Activated CD4-positive, alpha-beta T cell treated with anti-CD3 and anti-CD28 coated beads, Interleukin-2, amount 10 ng/mL, durations not matched to agents 7 days and 5 days (primary cell): ENCODE measurements at regions not wholly inside any gene's neighbourhood (a gene's known extent, or its start where the extent isn't known, plus 50 kb on each side); places are given as distances from the start of the nearest gene placed in this dataset.
"Not testable (repeated sequence)": the region's sequence is repeated elsewhere in the genome, so short reads cannot be mapped to it uniquely, and the experiment has no call there.

Experiments
- CTCF ChIA-PET: fragments of 350-600 bp; sonication (Branson Sonifier 250); formaldehyde crosslinking; loops from one replicate; lab custom pipeline; 2021; ENCODE audit warnings: antibody characterized with exemption; lab: Charles Lee
- POLR2A ChIA-PET: fragments of 350-600 bp; sonication (Branson Sonifier 250); formaldehyde crosslinking; loops from one replicate; lab custom pipeline; 2021; ENCODE audit warnings: antibody characterized with exemption; lab: Charles Lee
- DNase-seq: peaks from one replicate; pipeline ENCODE4 v3.0.0-alpha.2; 2020
- H3K27ac Mint-ChIP-seq: one replicate; pipeline ENCODE4 v1.8.0; 2021; ENCODE audit warnings: mild to moderate bottlenecking, moderate library complexity, mixed read lengths
- H3K27me3 Mint-ChIP-seq: one replicate; pipeline ENCODE4 v1.8.0; 2021; ENCODE audit warnings: mixed read lengths
- H3K36me3 Mint-ChIP-seq: one replicate; pipeline ENCODE4 v1.8.0; 2021; ENCODE audit warnings: low read depth, mixed read lengths
- H3K4me1 Mint-ChIP-seq: one replicate; pipeline ENCODE4 v1.8.0; 2021; ENCODE audit warnings: mixed read lengths
- H3K4me3 Mint-ChIP-seq: one replicate; pipeline ENCODE4 v1.8.0; 2021; ENCODE audit warnings: mild to moderate bottlenecking, moderate library complexity, mixed read lengths
- H3K9me3 Mint-ChIP-seq: one replicate; pipeline ENCODE4 v1.8.0; 2021; ENCODE audit warnings: mixed read lengths

DNA sequence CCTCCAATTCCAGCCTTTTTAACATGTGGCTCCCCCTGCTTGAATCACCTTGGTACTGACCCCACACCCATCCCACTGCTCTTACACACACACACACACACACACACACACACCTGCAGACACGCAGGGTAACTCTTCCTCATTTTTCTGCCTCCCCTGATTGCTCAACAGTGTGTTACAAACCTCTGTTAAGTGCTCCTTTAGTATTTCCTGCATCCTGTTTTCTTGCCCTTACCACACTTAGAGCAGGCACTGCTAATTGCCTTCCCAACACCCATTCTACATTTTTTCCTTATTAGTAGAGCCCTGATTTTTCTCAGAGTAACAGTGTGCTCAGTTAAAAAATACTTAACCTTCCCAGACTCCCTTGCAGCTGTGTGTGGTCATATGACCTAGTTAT, 184.0 kb downstream of the EBLN2 start:
- Mint-ChIP-seq H3K9me3 (no peaks in the 10 kb centered on the region), H3K4me1 (no peaks in the 10 kb centered on the region), H3K27me3 (no peaks in the 10 kb centered on the region), H3K36me3 (no peaks in the 10 kb centered on the region), H3K4me3 (no peak overlapping the region), H3K27ac (no peak overlapping the region)
- CTCF ChIA-PET, result interaction anchor here (0.6 kb wide), 1 partner anchor 1237 kb away, joined by 4 read pairs; no protein-coding TSS in a partner anchor
- no peak for DNase-seq
- POLR2A ChIA-PET, result no interaction called here

- Mint-ChIP-seq H3K27me3 (peaks cover 4% of the 10 kb centered on the region), H3K27ac (no peak overlapping the region), H3K36me3 (no peaks in the 10 kb centered on the region), H3K4me1 (no peaks in the 10 kb centered on the region), H3K4me3 (no peak overlapping the region), H3K9me3 (no peaks in the 10 kb centered on the region)
- POLR2A ChIA-PET, result no interaction called here
- CTCF ChIA-PET, result no interaction called here
- no peak for DNase-seq
Measured at GRCh38 chr3:73249047-73249446, 187.6 kb downstream of the EBLN2 start.

GRCh38 chr3:73254062-73254461, 192.6 kb downstream of the EBLN2 start:
- no peak overlapping the region for H3K27ac Mint-ChIP-seq

DNA sequence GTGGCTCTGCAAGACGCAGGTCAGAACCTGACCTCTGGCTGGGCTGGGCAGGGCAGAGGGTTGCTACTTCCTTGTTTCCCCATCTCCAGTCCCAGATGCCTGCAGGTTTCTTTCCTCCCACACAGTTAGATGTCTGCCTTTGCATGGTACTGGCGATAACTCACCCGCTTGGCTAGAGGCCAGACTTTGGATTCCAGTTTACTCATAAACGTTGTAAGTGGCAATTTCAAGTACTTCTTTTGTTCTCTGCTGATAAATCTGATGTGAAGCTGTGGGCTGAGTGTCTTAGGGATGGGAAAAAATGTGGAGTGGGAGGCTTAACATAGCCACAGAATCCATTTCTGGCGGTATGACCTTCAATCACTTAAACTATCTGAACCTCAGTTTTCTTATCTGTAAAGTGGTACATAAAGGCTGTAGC, 194.2 kb downstream of the EBLN2 start:
- Mint-ChIP-seq H3K36me3 (no peaks in the 10 kb centered on the region), H3K9me3 (no peaks in the 10 kb centered on the region), H3K27ac (no peak overlapping the region), H3K27me3 (peaks cover 4% of the 10 kb centered on the region), H3K4me1 (no peaks in the 10 kb centered on the region), H3K4me3 (no peak overlapping the region)
- CTCF ChIA-PET, result no interaction called here
- POLR2A ChIA-PET, result no interaction called here
- DNase-seq, result no peak

More at GRCh38 chr3:73254062-73254461, 192.6 kb downstream of the EBLN2 start:
- CTCF ChIA-PET, result interaction anchor here (1.0 kb wide), 2 partner anchors 10 to 338 kb away, joined by 3 to 5 read pairs; no protein-coding TSS in a partner anchor
- Mint-ChIP-seq H3K36me3 (no peaks in the 10 kb centered on the region), H3K9me3 (no peaks in the 10 kb centered on the region), H3K4me3 (no peak overlapping the region), H3K27me3 (peaks cover 4% of the 10 kb centered on the region), H3K4me1 (no peaks in the 10 kb centered on the region)
- no peak for DNase-seq
- POLR2A ChIA-PET, result interaction anchor here (0.7 kb wide), 1 partner anchor 126 kb away, joined by 3 read pairs; no protein-coding TSS in a partner anchor

GRCh38 chr3:73257186-73257585, 195.7 kb downstream of the EBLN2 start:
- H3K27me3 Mint-ChIP-seq, result peaks cover 3% of the 10 kb centered on the region
- H3K4me1 Mint-ChIP-seq, result no peaks in the 10 kb centered on the region
- H3K4me3 Mint-ChIP-seq, result no peak overlapping the region
- no peaks in the 10 kb centered on the region for H3K36me3 Mint-ChIP-seq
- H3K27ac Mint-ChIP-seq, result no peak overlapping the region
- no peaks in the 10 kb centered on the region for H3K9me3 Mint-ChIP-seq
- ChIA-PET CTCF (no interaction called here), POLR2A (no interaction called here)
- DNase-seq, result no peak

- ChIA-PET CTCF (no interaction called here), POLR2A (no interaction called here)
- Mint-ChIP-seq H3K27me3 (peaks cover 3% of the 10 kb centered on the region), H3K36me3 (no peaks in the 10 kb centered on the region), H3K4me3 (no peak overlapping the region), H3K9me3 (no peaks in the 10 kb centered on the region), H3K4me1 (no peaks in the 10 kb centered on the region), H3K27ac (no peak overlapping the region)
- DNase-seq, result no peak
Measured at GRCh38 chr3:73258057-73258456, 196.6 kb downstream of the EBLN2 start.

- POLR2A ChIA-PET, result no interaction called here
- H3K4me3 Mint-ChIP-seq, result no peak overlapping the region
- H3K27me3 Mint-ChIP-seq, result peaks cover 3% of the 10 kb centered on the region
Measured at GRCh38 chr3:73259291-73259690, 197.8 kb downstream of the EBLN2 start.

DNA sequence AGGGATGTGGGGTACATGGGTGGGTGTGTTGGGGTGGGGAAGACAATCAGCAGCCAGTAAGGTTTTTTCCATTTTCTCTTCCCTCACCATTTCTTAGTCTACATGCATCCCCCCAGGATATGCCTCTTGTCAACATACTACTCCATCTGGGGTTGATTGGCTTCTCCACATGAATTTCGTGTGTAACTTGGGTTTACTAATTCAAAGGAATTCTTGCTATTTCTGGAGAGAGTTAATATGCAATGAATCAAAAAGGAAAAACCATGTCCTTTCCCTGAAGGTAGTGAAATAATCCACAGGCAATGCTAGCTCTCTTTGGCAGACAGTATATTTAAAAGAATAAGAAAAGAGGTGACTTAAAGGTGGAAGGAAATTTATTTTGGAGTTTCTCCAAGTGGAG, 198.4 kb downstream of the EBLN2 start:
- Mint-ChIP-seq H3K36me3 (no peaks in the 10 kb centered on the region), H3K4me1 (no peaks in the 10 kb centered on the region), H3K4me3 (no peak overlapping the region), H3K9me3 (no peaks in the 10 kb centered on the region), H3K27ac (no peak overlapping the region), H3K27me3 (peaks cover 6% of the 10 kb centered on the region)
- ChIA-PET POLR2A (no interaction called here), CTCF (no interaction called here)
- no peak for DNase-seq

More at GRCh38 chr3:73259291-73259690, 197.8 kb downstream of the EBLN2 start:
- Mint-ChIP-seq H3K36me3 (no peaks in the 10 kb centered on the region), H3K27ac (no peak overlapping the region), H3K9me3 (no peaks in the 10 kb centered on the region), H3K4me1 (no peaks in the 10 kb centered on the region)
- no peak for DNase-seq
- CTCF ChIA-PET, result no interaction called here

DNA sequence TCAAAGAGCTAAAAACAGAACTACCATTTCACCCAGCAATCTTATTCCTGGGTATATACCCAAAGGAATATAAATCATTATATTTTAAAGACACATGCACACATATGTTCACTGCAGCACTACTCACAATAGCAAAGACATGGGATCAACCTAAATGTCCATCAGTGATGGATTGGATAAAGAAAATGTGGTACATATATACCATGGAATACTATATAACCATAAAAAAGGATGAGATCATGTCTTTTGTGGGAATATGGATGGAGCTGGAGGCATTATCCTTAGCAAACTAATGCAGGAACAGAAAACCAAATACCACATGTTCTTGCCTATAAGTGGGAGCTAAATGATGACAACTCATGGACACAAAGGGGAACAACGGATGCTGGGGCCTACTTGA, 205.1 kb downstream of the EBLN2 start:
- DNase-seq, H3K36me3 Mint-ChIP-seq, H3K9me3 Mint-ChIP-seq, POLR2A ChIA-PET, H3K4me1 Mint-ChIP-seq, H3K27ac Mint-ChIP-seq, H3K27me3 Mint-ChIP-seq, H3K4me3 Mint-ChIP-seq, CTCF ChIA-PET: not testable (repeated sequence)

- H3K4me3 Mint-ChIP-seq, H3K9me3 Mint-ChIP-seq, DNase-seq, CTCF ChIA-PET, H3K4me1 Mint-ChIP-seq, POLR2A ChIA-PET, H3K27me3 Mint-ChIP-seq, H3K27ac Mint-ChIP-seq, H3K36me3 Mint-ChIP-seq: not testable (repeated sequence)
Measured at GRCh38 chr3:73269126-73269525, 207.7 kb downstream of the EBLN2 start.

DNA sequence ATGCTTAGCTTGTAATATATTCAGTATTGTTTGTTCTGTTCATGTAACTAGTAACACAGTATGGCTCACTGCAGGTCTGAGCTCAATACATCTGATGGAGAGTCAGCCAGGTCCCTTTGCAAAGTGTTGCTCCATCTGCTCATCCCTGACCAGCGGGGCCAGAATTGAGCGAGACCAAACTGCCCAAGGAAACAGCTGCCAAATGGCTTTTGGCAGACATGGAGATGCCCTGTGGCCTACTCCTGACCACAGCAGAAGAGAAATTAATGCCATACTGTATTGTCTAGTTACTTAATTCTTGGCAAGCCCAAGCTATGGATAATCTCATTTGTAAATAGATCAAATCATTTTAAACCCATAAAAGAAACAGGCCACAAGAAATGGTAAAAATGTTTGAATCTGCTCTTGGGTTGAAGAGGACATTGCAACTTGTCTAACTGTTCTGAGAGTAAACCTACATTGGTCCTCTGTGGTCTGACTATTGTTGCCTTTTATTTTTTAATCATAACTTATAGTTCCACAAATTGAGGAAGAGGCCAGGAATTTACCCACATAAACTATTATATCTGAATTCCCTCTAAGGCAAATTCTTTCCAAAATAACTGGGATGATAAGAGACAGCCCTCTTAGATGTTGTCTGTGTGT, 209.5 kb downstream of the EBLN2 start:
- ChIA-PET POLR2A (no interaction called here), CTCF (no interaction called here)
- H3K36me3 Mint-ChIP-seq, result no peaks in the 10 kb centered on the region
- no peaks in the 10 kb centered on the region for H3K27me3 Mint-ChIP-seq
- H3K9me3 Mint-ChIP-seq, result no peaks in the 10 kb centered on the region
- H3K4me1 Mint-ChIP-seq, result no peaks in the 10 kb centered on the region
- H3K4me3 Mint-ChIP-seq, result no peak overlapping the region
- DNase-seq, result no peak
- no peak overlapping the region for H3K27ac Mint-ChIP-seq

- POLR2A ChIA-PET, result no interaction called here
- no peaks in the 10 kb centered on the region for H3K36me3 Mint-ChIP-seq
- no peak overlapping the region for H3K4me3 Mint-ChIP-seq
- DNase-seq, result no peak
- CTCF ChIA-PET, result no interaction called here
- no peaks in the 10 kb centered on the region for H3K27me3 Mint-ChIP-seq
- H3K4me1 Mint-ChIP-seq, result no peaks in the 10 kb centered on the region
- H3K27ac Mint-ChIP-seq, result no peak overlapping the region
- no peaks in the 10 kb centered on the region for H3K9me3 Mint-ChIP-seq
Measured at GRCh38 chr3:73273341-73273740, 211.9 kb downstream of the EBLN2 start.

- CTCF ChIA-PET, result interaction anchor here (0.9 kb wide), 1 partner anchor 16 kb away, joined by 3 read pairs; no protein-coding TSS in a partner anchor
- no peaks in the 10 kb centered on the region for H3K27me3 Mint-ChIP-seq
- H3K4me1 Mint-ChIP-seq, result no peaks in the 10 kb centered on the region
- no peak overlapping the region for H3K27ac Mint-ChIP-seq
- no peak overlapping the region for H3K4me3 Mint-ChIP-seq
- POLR2A ChIA-PET, result no interaction called here
- DNase-seq, result no peak
- H3K36me3 Mint-ChIP-seq, result no peaks in the 10 kb centered on the region
- no peaks in the 10 kb centered on the region for H3K9me3 Mint-ChIP-seq
Measured at GRCh38 chr3:73280746-73281145, 219.3 kb downstream of the EBLN2 start.

DNA sequence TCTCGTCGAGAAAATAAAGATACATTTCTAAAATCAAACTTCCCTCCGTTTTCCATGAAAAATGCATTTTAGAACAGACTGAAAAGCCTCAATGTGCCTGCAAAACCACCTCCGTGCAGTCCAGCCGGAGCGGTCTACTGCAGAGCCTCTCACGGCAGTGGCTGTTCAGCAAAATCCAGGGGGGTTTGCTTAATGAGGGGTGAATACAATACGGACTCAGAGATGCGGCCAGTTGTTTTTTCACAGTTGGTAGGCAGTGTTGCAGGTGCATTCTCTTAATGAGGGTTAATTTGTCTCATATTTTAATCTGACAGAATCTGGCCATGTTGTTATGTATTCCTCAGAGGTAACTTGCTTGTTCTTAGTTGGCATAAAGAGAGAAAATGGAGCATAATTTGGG, 223.0 kb downstream of the EBLN2 start:
- ChIA-PET CTCF (no interaction called here), POLR2A (no interaction called here)
- Mint-ChIP-seq H3K27ac (no peak overlapping the region), H3K4me1 (no peaks in the 10 kb centered on the region), H3K4me3 (no peak overlapping the region), H3K27me3 (no peaks in the 10 kb centered on the region), H3K9me3 (no peaks in the 10 kb centered on the region), H3K36me3 (no peaks in the 10 kb centered on the region)
- DNase-seq, result no peak
